Activated CD8-positive, alpha-beta memory T cell treated with anti-CD3 and anti-CD28 coated beads, Interleukin-2, amount 10 ng/mL, durations not matched to agents 7 days and 5 days (primary cell): ENCODE measurements at regions not wholly inside any gene's neighbourhood (a gene's known extent, or its start where the extent isn't known, plus 50 kb on each side); places are given as distances from the start of the nearest gene placed in this dataset.

Experiments
- ATAC-seq: fragments of 150-1000 bp; cut with Tn5 transposase; one replicate; pipeline ENCODE4 v1.10.0; 2021; ENCODE audit warnings: moderate library complexity
- CTCF ChIA-PET: fragments of 350-600 bp; sonication (Branson Sonifier 250); formaldehyde crosslinking; loops from one replicate; lab custom pipeline; 2021; ENCODE audit warnings: antibody characterized with exemption; lab: Charles Lee
- DNase-seq: peaks from one replicate; pipeline ENCODE4 v3.0.0-alpha.2; 2020
- H3K27ac Mint-ChIP-seq: one replicate; pipeline ENCODE4 v1.8.0; 2021; ENCODE audit warnings: mild to moderate bottlenecking, mixed read lengths
- H3K27me3 Mint-ChIP-seq: one replicate; pipeline ENCODE4 v1.8.0; 2021; ENCODE audit warnings: mixed read lengths
- H3K36me3 Mint-ChIP-seq: one replicate; pipeline ENCODE4 v1.8.0; 2021; ENCODE audit warnings: mild to moderate bottlenecking, mixed read lengths
- H3K4me1 Mint-ChIP-seq: one replicate; pipeline ENCODE4 v1.8.0; 2021; ENCODE audit warnings: mixed read lengths
- H3K4me3 Mint-ChIP-seq: one replicate; pipeline ENCODE4 v1.8.0; 2021; ENCODE audit warnings: mild to moderate bottlenecking, moderate library complexity, mixed read lengths
- H3K9me3 Mint-ChIP-seq: one replicate; pipeline ENCODE4 v1.8.0; 2022; ENCODE audit warnings: low read depth, mixed read lengths

- Mint-ChIP-seq H3K27me3 (no peaks in the 10 kb centered on the region), H3K4me1 (peaks cover 3% of the 10 kb centered on the region), H3K36me3 (no peaks in the 10 kb centered on the region), H3K4me3 (no peak overlapping the region), H3K27ac (no peak overlapping the region), H3K9me3 (no peaks in the 10 kb centered on the region)
- no peak for DNase-seq
- no peak for ATAC-seq
- CTCF ChIA-PET: no interaction called here
Observed at GRCh38 chrX:38856670-38857265, 55.5 kb downstream of the MID1IP1 start.

- Mint-ChIP-seq H3K4me1 (peaks cover 3% of the 10 kb centered on the region), H3K4me3 (no peak overlapping the region), H3K27ac (no peak overlapping the region), H3K36me3 (no peaks in the 10 kb centered on the region), H3K9me3 (no peaks in the 10 kb centered on the region), H3K27me3 (no peaks in the 10 kb centered on the region)
- DNase-seq (no peak), ATAC-seq (no peak)
- CTCF ChIA-PET: no interaction called here
Observed at GRCh38 chrX:38857736-38858523, 56.7 kb downstream of the MID1IP1 start.

GRCh38 chrX:38859602-38860001 lies 58.3 kb downstream of the MID1IP1 start:
- H3K27me3 Mint-ChIP-seq: no peaks in the 10 kb centered on the region
- DNase-seq (no peak), ATAC-seq (no peak)
- peaks cover 3% of the 10 kb centered on the region for H3K4me1 Mint-ChIP-seq
- H3K36me3 Mint-ChIP-seq: no peaks in the 10 kb centered on the region
- H3K27ac Mint-ChIP-seq: no peak overlapping the region
- CTCF ChIA-PET: no interaction called here
- H3K4me3 Mint-ChIP-seq: no peak overlapping the region
- H3K9me3 Mint-ChIP-seq: no peaks in the 10 kb centered on the region

GRCh38 chrX:38860106-38861013 lies 59.1 kb downstream of the MID1IP1 start:
- DNase-seq: no peak
- Mint-ChIP-seq H3K27ac (no peak overlapping the region), H3K27me3 (no peaks in the 10 kb centered on the region), H3K4me3 (no peak overlapping the region), H3K36me3 (no peaks in the 10 kb centered on the region), H3K4me1 (peaks cover 3% of the 10 kb centered on the region), H3K9me3 (no peaks in the 10 kb centered on the region)
- CTCF ChIA-PET: no interaction called here
- no peak for ATAC-seq

- Mint-ChIP-seq H3K4me1 (peaks cover 3% of the 10 kb centered on the region), H3K27me3 (no peaks in the 10 kb centered on the region)
- no peak for DNase-seq
Observed at GRCh38 chrX:38861489-38861888, 60.2 kb downstream of the MID1IP1 start.

GRCh38 chrX:38862100-38862499 lies 60.8 kb downstream of the MID1IP1 start:
- DNase-seq: no peak
- no peaks in the 10 kb centered on the region for H3K36me3 Mint-ChIP-seq
- no peaks in the 10 kb centered on the region for H3K27me3 Mint-ChIP-seq
- CTCF ChIA-PET: no interaction called here
- peaks cover 3% of the 10 kb centered on the region for H3K4me1 Mint-ChIP-seq
- H3K9me3 Mint-ChIP-seq: no peaks in the 10 kb centered on the region
- no peak overlapping the region for H3K4me3 Mint-ChIP-seq
- no peak overlapping the region for H3K27ac Mint-ChIP-seq
- no peak for ATAC-seq

More at GRCh38 chrX:38861489-38861888, 60.2 kb downstream of the MID1IP1 start:
- Mint-ChIP-seq H3K4me3 (no peak overlapping the region), H3K9me3 (no peaks in the 10 kb centered on the region), H3K36me3 (no peaks in the 10 kb centered on the region), H3K27ac (no peak overlapping the region)
- CTCF ChIA-PET: no interaction called here
- ATAC-seq: no peak

- CTCF ChIA-PET: no interaction called here
- Mint-ChIP-seq H3K4me3 (no peak overlapping the region), H3K4me1 (peaks cover 3% of the 10 kb centered on the region), H3K36me3 (no peaks in the 10 kb centered on the region), H3K27me3 (no peaks in the 10 kb centered on the region), H3K27ac (no peak overlapping the region), H3K9me3 (no peaks in the 10 kb centered on the region)
- DNase-seq (no peak), ATAC-seq (no peak)
Observed at GRCh38 chrX:38864165-38864564, 62.9 kb downstream of the MID1IP1 start.

- no peaks in the 10 kb centered on the region for H3K27me3 Mint-ChIP-seq
- DNase-seq: no peak
- no peaks in the 10 kb centered on the region for H3K4me1 Mint-ChIP-seq
- CTCF ChIA-PET: interaction anchor here (1.0 kb wide), 1 partner anchor 15 kb away, joined by 3 read pairs; no protein-coding TSS in a partner anchor
- H3K27ac Mint-ChIP-seq: no peak overlapping the region
- no peaks in the 10 kb centered on the region for H3K9me3 Mint-ChIP-seq
- H3K36me3 Mint-ChIP-seq: no peaks in the 10 kb centered on the region
- no peak overlapping the region for H3K4me3 Mint-ChIP-seq
- ATAC-seq: no peak
Observed at GRCh38 chrX:38868321-38868720, 67.1 kb downstream of the MID1IP1 start.

GRCh38 chrX:38868941-38869401 lies 67.7 kb downstream of the MID1IP1 start:
- Mint-ChIP-seq H3K36me3 (no peaks in the 10 kb centered on the region), H3K4me1 (no peaks in the 10 kb centered on the region), H3K4me3 (no peak overlapping the region), H3K27me3 (no peaks in the 10 kb centered on the region), H3K9me3 (no peaks in the 10 kb centered on the region), H3K27ac (no peak overlapping the region)
- DNase-seq (no peak), ATAC-seq (no peak)
- CTCF ChIA-PET: interaction anchor here (1.0 kb wide), 1 partner anchor 15 kb away, joined by 3 read pairs; no protein-coding TSS in a partner anchor

- DNase-seq: no peak
- Mint-ChIP-seq H3K27ac (no peak overlapping the region), H3K4me1 (no peaks in the 10 kb centered on the region), H3K36me3 (no peaks in the 10 kb centered on the region), H3K4me3 (no peak overlapping the region), H3K27me3 (no peaks in the 10 kb centered on the region), H3K9me3 (no peaks in the 10 kb centered on the region)
- CTCF ChIA-PET: no interaction called here
- no peak for ATAC-seq
Observed at GRCh38 chrX:38870361-38870895, 69.2 kb downstream of the MID1IP1 start.

GRCh38 chrX:38871129-38872029 lies 70.1 kb downstream of the MID1IP1 start:
- ATAC-seq (no peak), DNase-seq (no peak)
- no peak overlapping the region for H3K4me3 Mint-ChIP-seq
- H3K27me3 Mint-ChIP-seq: no peaks in the 10 kb centered on the region
- no peaks in the 10 kb centered on the region for H3K4me1 Mint-ChIP-seq
- H3K9me3 Mint-ChIP-seq: no peaks in the 10 kb centered on the region
- no peak overlapping the region for H3K27ac Mint-ChIP-seq
- CTCF ChIA-PET: no interaction called here
- H3K36me3 Mint-ChIP-seq: no peaks in the 10 kb centered on the region

GRCh38 chrX:38877366-38877765 lies 76.1 kb downstream of the MID1IP1 start:
- Mint-ChIP-seq H3K27ac (no peak overlapping the region), H3K9me3 (no peaks in the 10 kb centered on the region), H3K4me3 (no peak overlapping the region), H3K4me1 (peaks cover 9% of the 10 kb centered on the region), H3K36me3 (no peaks in the 10 kb centered on the region), H3K27me3 (no peaks in the 10 kb centered on the region)
- CTCF ChIA-PET: no interaction called here
- ATAC-seq (no peak), DNase-seq (no peak)
